Transverse colon (tissue), 4 donors: ENCODE measurements at regions not wholly inside any gene's neighbourhood (a gene's known extent, or its start where the extent isn't known, plus 50 kb on each side); places are given as distances from the start of the nearest gene placed in this dataset.

Source experiments
- DNase-seq: peaks from one replicate; pipeline ENCODE4 v3.0.0-alpha.2; 2019
- H3K27ac ChIP-seq, 4 donors: fragments of 200-600 bp; sonication (generic); 2 replicates each; pipeline ENCODE4 v1.5.1; 2016 to 2018; ENCODE audit warnings: inconsistent platforms in 4 of 4
- H3K27me3 ChIP-seq: fragments of 200-600 bp; sonication (generic); 2 replicates; pipeline ENCODE4 v1.5.1; 2017; ENCODE audit warnings: inconsistent platforms
- H3K36me3 ChIP-seq, 4 donors: fragments of 200-600 bp; sonication (generic); 2 replicates each; pipeline ENCODE4 v1.5.1; 2017 to 2019; ENCODE audit warnings: inconsistent platforms in 4 of 4
- H3K4me1 ChIP-seq, 4 donors: fragments of 200-600 bp; sonication (generic); 2 replicates each; pipeline ENCODE4 v1.5.1; 2017 to 2020; ENCODE audit warnings: inconsistent platforms in 4 of 4
- H3K4me3 ChIP-seq, 4 donors: fragments of 200-600 bp; sonication (generic); 1 replicate in 1 of 4; 2 replicates in 3 of 4; pipeline versions ENCODE4 v1.5.1 to v1.6.1; 2017 to 2019; ENCODE audit warnings: inconsistent platforms in 4 of 4
- H3K9me3 ChIP-seq, 2 donors: fragments of 200-600 bp; sonication (generic); 2 replicates each; pipeline ENCODE4 v1.5.1; 2017 to 2019; ENCODE audit warnings: inconsistent platforms in 2 of 2
- CTCF ChIP-seq, 5 experiments: fragments of 200-600 bp in 3 of 5; fragments of 450-650 bp in 2 of 5; sonication (generic) in 3 of 5; IDR thresholded peaks; 1 replicate in 2 of 5; 2 replicates in 3 of 5; pipeline ENCODE4 v1.5.1; 2016 to 2017; ENCODE audit warnings: antibody characterized with exemption in 5 of 5, inconsistent platforms in 3 of 5, mild to moderate bottlenecking in 2 of 5, moderate library complexity in 1 of 5
- EP300 ChIP-seq: sonication (generic); formaldehyde crosslinking; IDR thresholded peaks from one replicate; pipeline ENCODE4 v1.6.1; 2017; ENCODE audit warnings: antibody characterized with exemption, low read depth
- POLR2A ChIP-seq: fragments of 450-650 bp; IDR thresholded peaks from one replicate; pipeline ENCODE4 v1.6.1; 2016; ENCODE audit warnings: antibody characterized with exemption, mild to moderate bottlenecking, moderate library complexity
- POLR2AphosphoS5 ChIP-seq, 3 donors: sonication (generic); formaldehyde crosslinking; IDR thresholded peaks; one replicate each; pipeline ENCODE4 v1.6.1; 2016; ENCODE audit warnings: antibody characterized with exemption in 3 of 3
- WGBS, 2 donors: methylation state at CpG; one replicate each; pipeline ENCODE4 v1.1.5; 2018; ENCODE audit warnings: low coverage in 1 of 2; 5-methylcytosine and 5-hydroxymethylcytosine counted together
- in situ Hi-C, 4 donors: fragments of 200-750 bp; cut with MboI; loops; one replicate each; pipeline versions ENCODE4 v1.15.0 to v1.15.1; 2017; ENCODE audit warnings: low sequenced_read_pairs in 3 of 4, low pct_ligation_motif_present in 1 of 4, low pct_unique_long_range_greater_than_20kb in 1 of 4
- intact Hi-C: fragments of 100-400 bp; cut with DNase I; formaldehyde crosslinking; loops from one replicate; pipeline ENCODE4 v1.15.1; 2023; ENCODE audit warnings: low total_unique reads

- Histone ChIP-seq H3K4me1 (peaks cover 0 to 5% (median 0%) of the 10 kb centered on the region in 4 donors), H3K36me3 (no peaks in the 10 kb centered on the region), H3K27ac (peak overlapping the region in 3 of 4 donors; percentile 0 to 41 (median 21)), H3K4me3 (no peak overlapping the region), H3K9me3 (no peaks in the 10 kb centered on the region), H3K27me3 (no peaks in the 10 kb centered on the region)
- no peak for DNase-seq
- in situ Hi-C loops (no loop called here), intact Hi-C loops (no loop called here)
- TF ChIP-seq POLR2AphosphoS5 (IDR thresholded peaks at IDR 0.05), result no peak
- TF ChIP-seq EP300, result no peak
- no peak for TF ChIP-seq POLR2A
- TF ChIP-seq CTCF (IDR thresholded peaks at IDR 0.05), result no peak
- WGBS, 2 donors, result 40% methylated on average over 21 of the region's 23 CpGs; no CpG with 5 or more reads in 1 of the 2 donors
Observed at GRCh38 chr16:87127061-87127765, 190.0 kb downstream of the C16orf95 start.

GRCh38 chr16:87127766-87128147, 189.4 kb downstream of the C16orf95 start:
- H3K27me3 ChIP-seq, result no peaks in the 10 kb centered on the region
- peak overlapping the region in 2 of 4 donors; percentile 0 to 21 for H3K27ac ChIP-seq
- 91% methylated on average over 2 of the region's 6 CpGs; no CpG with 5 or more reads in 1 of the 2 donors for WGBS, 2 donors
- no peaks in the 10 kb centered on the region for H3K36me3 ChIP-seq
- no peak for DNase-seq
- in situ Hi-C loops, result no loop called here
- H3K4me3 ChIP-seq, result no peak overlapping the region
- TF ChIP-seq POLR2A (no peak), POLR2AphosphoS5 (IDR thresholded peaks at IDR 0.05) (no peak)
- H3K4me1 ChIP-seq, result peaks cover 0 to 5% (median 0%) of the 10 kb centered on the region in 4 donors
- intact Hi-C loops, result no loop called here
- H3K9me3 ChIP-seq, result no peaks in the 10 kb centered on the region

DNA sequence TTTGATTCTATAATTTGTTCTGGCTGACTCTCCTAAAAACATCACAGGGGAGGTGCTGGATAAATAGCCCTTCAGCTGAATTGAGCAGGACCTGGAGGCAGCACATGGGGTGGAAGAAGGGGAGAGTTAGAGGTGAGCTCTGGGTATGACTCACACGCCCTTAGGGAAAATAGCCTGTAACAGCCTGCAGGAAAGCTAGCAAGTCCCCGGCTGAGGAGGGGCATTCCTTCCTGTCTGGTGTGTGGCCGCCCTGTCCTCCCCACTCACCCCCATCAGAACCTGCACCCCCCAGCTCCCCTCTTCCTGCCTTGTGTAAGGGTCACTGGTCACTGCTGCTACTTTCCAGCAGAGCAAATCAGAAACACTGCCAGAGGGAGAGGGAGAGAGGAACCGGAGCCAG, 187.4 kb downstream of the C16orf95 start:
- no peak for TF ChIP-seq CTCF (IDR thresholded peaks at IDR 0.05)
- Histone ChIP-seq H3K4me1 (peaks cover 0 to 5% (median 0%) of the 10 kb centered on the region in 4 donors), H3K36me3 (no peaks in the 10 kb centered on the region), H3K27me3 (no peaks in the 10 kb centered on the region), H3K9me3 (no peaks in the 10 kb centered on the region), H3K27ac (no peak overlapping the region), H3K4me3 (no peak overlapping the region)
- in situ Hi-C loops, result no loop called here
- intact Hi-C loops, result no loop called here
- no peak for DNase-seq
- WGBS, 2 donors, result 87 to 100% methylated on average over 1 to 4 of the region's 4 CpGs

DNA sequence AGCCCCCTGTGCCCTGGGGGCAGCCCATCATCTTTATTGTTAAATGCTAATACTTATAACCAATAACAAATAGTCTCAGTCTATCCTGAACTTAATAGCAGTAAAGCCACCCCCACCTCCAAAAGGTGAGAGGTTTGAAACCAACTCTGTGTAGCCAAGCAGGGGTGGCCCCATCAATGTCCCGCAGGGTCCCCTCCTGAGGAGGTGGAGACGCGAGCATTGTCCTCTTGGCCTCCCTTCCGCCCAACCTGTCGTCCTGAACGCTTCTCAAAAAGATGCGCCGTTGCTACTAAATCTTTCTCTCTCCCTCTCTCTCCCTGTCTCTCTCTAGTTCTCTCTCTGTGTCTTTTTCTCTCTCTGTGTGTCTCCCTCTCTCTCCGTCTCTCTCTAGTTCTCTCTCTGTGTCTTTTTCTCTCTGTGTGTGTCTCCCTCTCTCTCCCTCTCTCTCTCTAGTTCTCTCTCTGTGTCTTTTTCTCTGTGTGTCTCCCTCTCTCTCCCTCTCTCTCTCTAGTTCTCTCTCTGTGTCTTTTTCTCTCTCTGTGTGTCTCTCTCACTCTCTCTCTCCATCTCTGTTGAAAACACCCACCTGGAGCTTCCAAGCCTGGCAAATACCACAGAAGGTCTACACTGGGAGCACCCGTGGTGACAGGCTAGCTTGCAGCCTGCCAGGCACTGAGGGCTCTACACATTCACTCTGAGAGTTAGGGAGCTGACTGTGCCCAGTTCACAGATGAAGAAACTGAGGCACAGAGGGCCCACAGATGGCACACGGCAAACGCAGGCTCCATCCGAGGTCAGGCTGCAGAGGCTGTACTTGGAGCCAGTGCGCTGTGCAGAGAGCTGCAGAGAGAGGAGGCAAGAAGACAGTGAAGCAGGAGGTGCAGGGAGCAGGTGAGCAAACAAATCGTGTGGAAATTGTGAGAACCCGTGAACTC, 185.9 kb downstream of the C16orf95 start:
- Histone ChIP-seq H3K4me1 (peaks cover 0 to 5% (median 0%) of the 10 kb centered on the region in 4 donors), H3K27ac (no peak overlapping the region)

More for the DNA sequence above, 185.9 kb downstream of the C16orf95 start:
- intact Hi-C loops (no loop called here), in situ Hi-C loops (no loop called here)
- no peak for TF ChIP-seq CTCF (IDR thresholded peaks at IDR 0.05)
- TF ChIP-seq POLR2A, result no peak
- TF ChIP-seq EP300, result no peak
- TF ChIP-seq POLR2AphosphoS5 (IDR thresholded peaks at IDR 0.05), result no peak
- no peaks in the 10 kb centered on the region for H3K36me3 ChIP-seq
- 75 to 83% methylated on average over 7 to 16 of the region's 16 CpGs for WGBS, 2 donors
- no peaks in the 10 kb centered on the region for H3K9me3 ChIP-seq
- no peak for DNase-seq
- no peaks in the 10 kb centered on the region for H3K27me3 ChIP-seq
- no peak overlapping the region for H3K4me3 ChIP-seq
